CD4-positive, alpha-beta T cell (primary cell): ENCODE measurements at regions not wholly inside any gene's neighbourhood (a gene's known extent, or its start where the extent isn't known, plus 50 kb on each side); places are given as distances from the start of the nearest gene placed in this dataset.

ENCODE experiments used
- ATAC-seq: fragments of 200-7000 bp; cut with Tn5 transposase; one replicate; pipeline ENCODE4 v1.10.0; 2022; ENCODE audit warnings: mild to moderate bottlenecking; ENCODE audit not compliant: poor library complexity
- CTCF ChIA-PET: fragments of 350-600 bp; sonication (Branson Sonifier 250); formaldehyde crosslinking; loops from one replicate; lab custom pipeline; 2021; ENCODE audit warnings: antibody characterized with exemption, inconsistent platforms; lab: Charles Lee
- POLR2A ChIA-PET: fragments of 350-600 bp; sonication (Branson Sonifier 250); formaldehyde crosslinking; loops from one replicate; lab custom pipeline; 2021; ENCODE audit warnings: antibody characterized with exemption, inconsistent platforms; lab: Charles Lee
- DNase-seq, 14 experiments: peaks; one replicate each; pipeline ENCODE4 v3.0.0-alpha.2; 2013 to 2020; ENCODE audit warnings: mixed read lengths in 2 of 14
- H3K27ac ChIP-seq, 2 donors: one replicate each; pipeline versions ENCODE4 v1.5.1 to v1.7.0; 2013; ENCODE audit warnings: low read length in 2 of 2, low read depth in 1 of 2, mild to moderate bottlenecking in 1 of 2
- H3K27me3 ChIP-seq, 2 experiments: 1 replicate in 1 of 2; 2 replicates in 1 of 2; pipeline versions ENCODE4 v1.6.1 to v1.7.0; 2013; ENCODE audit warnings: low read length in 2 of 2, control low read depth in 1 of 2, mild to moderate bottlenecking in 1 of 2, moderate library complexity in 1 of 2; ENCODE audit not compliant: insufficient read depth in 2 of 2, control insufficient read depth in 1 of 2
- H3K36me3 ChIP-seq: one replicate; pipeline ENCODE4 v1.6.1; 2013; ENCODE audit warnings: low read length, control low read depth; ENCODE audit not compliant: insufficient read depth
- H3K4me1 ChIP-seq: one replicate; pipeline ENCODE4 v1.6.1; 2013; ENCODE audit warnings: low read length, control low read depth; ENCODE audit not compliant: insufficient read depth
- H3K4me3 ChIP-seq: one replicate; pipeline ENCODE4 v1.5.1; 2013; ENCODE audit warnings: mild to moderate bottlenecking, low read length, moderate library complexity
- H3K9me3 ChIP-seq, 2 experiments: 1 replicate in 1 of 2; 2 replicates in 1 of 2; pipeline versions ENCODE4 v1.6.1 to v1.7.0; 2013; ENCODE audit warnings: low read length in 2 of 2, mild to moderate bottlenecking in 2 of 2, control low read depth in 1 of 2, moderate library complexity in 1 of 2; ENCODE audit not compliant: control insufficient read depth in 1 of 2, insufficient read depth in 1 of 2
- H3K27ac Mint-ChIP-seq: one replicate; pipeline ENCODE4 v1.8.0; 2020; ENCODE audit warnings: mixed read lengths
- H3K27me3 Mint-ChIP-seq: one replicate; pipeline ENCODE4 v1.8.0; 2021; ENCODE audit warnings: mixed read lengths
- H3K36me3 Mint-ChIP-seq: one replicate; pipeline ENCODE4 v1.8.0; 2021; ENCODE audit warnings: low read depth, mixed read lengths
- H3K4me1 Mint-ChIP-seq: one replicate; pipeline ENCODE4 v1.8.0; 2021; ENCODE audit warnings: low read depth, mixed read lengths
- H3K4me3 Mint-ChIP-seq: one replicate; pipeline ENCODE4 v1.8.0; 2020; ENCODE audit warnings: mild to moderate bottlenecking, mixed read lengths
- H3K9me3 Mint-ChIP-seq: one replicate; pipeline ENCODE4 v1.8.0; 2020; ENCODE audit warnings: mixed read lengths
- intact Hi-C, 2 experiments: fragments of 100-400 bp; cut with DNase I in 1 of 2; cut with micrococcal nuclease in 1 of 2; formaldehyde crosslinking; loops; one replicate each; pipeline versions ENCODE4 v1.15.1 to v1.9.0; 2023 to 2025; cut with DNase I, micrococcal nuclease
- TF ChIP-seq, protein P1 (sequence below): fragments of 200-600 bp; IDR thresholded peaks from one replicate; pipeline ENCODE4 v1.8.0; 2022; ENCODE audit warnings: antibody characterized with exemption, mild to moderate bottlenecking

DNA sequence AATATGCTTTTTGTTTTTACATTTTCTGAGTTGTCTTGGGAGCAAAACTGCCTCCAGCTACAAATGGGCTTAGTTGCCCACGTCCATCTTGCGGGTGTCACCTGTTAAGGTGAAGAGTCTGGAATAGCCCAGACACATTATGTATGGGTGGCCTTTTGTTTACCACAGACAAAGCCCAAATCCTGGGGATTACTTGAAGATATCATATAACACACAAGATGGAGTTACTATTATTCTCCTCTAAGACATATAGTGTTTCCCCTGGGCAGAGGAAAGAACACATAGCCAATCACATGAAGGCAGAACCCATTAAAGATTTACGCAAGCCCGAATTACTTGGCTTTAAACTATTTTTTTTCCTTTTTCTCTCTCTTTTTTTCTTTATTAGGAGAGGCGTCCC is 625.6 kb upstream of the FAM241A start:
- H3K36me3 Mint-ChIP-seq: no peaks in the 10 kb centered on the region
- ATAC-seq: no peak
- Histone ChIP-seq H3K9me3 (peaks cover 0 to 4% of the 10 kb centered on the region in 2 experiments), H3K4me3 (no peak overlapping the region), H3K4me1 (no peaks in the 10 kb centered on the region), H3K27ac (no peak overlapping the region), H3K27me3 (no peaks in the 10 kb centered on the region), H3K36me3 (no peaks in the 10 kb centered on the region)
- H3K9me3 Mint-ChIP-seq: peaks cover 2% of the 10 kb centered on the region
- ChIA-PET POLR2A (no interaction called here), CTCF (no interaction called here)
- no peaks in the 10 kb centered on the region for H3K27me3 Mint-ChIP-seq
- intact Hi-C loops: no loop called here
- TF ChIP-seq, protein P1, sequence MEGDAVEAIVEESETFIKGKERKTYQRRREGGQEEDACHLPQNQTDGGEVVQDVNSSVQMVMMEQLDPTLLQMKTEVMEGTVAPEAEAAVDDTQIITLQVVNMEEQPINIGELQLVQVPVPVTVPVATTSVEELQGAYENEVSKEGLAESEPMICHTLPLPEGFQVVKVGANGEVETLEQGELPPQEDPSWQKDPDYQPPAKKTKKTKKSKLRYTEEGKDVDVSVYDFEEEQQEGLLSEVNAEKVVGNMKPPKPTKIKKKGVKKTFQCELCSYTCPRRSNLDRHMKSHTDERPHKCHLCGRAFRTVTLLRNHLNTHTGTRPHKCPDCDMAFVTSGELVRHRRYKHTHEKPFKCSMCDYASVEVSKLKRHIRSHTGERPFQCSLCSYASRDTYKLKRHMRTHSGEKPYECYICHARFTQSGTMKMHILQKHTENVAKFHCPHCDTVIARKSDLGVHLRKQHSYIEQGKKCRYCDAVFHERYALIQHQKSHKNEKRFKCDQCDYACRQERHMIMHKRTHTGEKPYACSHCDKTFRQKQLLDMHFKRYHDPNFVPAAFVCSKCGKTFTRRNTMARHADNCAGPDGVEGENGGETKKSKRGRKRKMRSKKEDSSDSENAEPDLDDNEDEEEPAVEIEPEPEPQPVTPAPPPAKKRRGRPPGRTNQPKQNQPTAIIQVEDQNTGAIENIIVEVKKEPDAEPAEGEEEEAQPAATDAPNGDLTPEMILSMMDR: no peak
- H3K27ac Mint-ChIP-seq: no peak overlapping the region
- H3K4me1 Mint-ChIP-seq: no peaks in the 10 kb centered on the region
- no peak overlapping the region for H3K4me3 Mint-ChIP-seq
- no peak for DNase-seq

GRCh38 chr4:111530446-111530845 is 614.8 kb upstream of the FAM241A start:
- no peaks in the 10 kb centered on the region for H3K27me3 Mint-ChIP-seq
- no peak overlapping the region for H3K27ac ChIP-seq
- H3K4me3 Mint-ChIP-seq: no peak overlapping the region
- no peak for DNase-seq
- H3K9me3 Mint-ChIP-seq: peaks cover 10% of the 10 kb centered on the region
- ATAC-seq: no peak
- no peaks in the 10 kb centered on the region for H3K9me3 ChIP-seq
- H3K4me1 ChIP-seq: no peaks in the 10 kb centered on the region
- POLR2A ChIA-PET: no interaction called here
- CTCF ChIA-PET: interaction anchor here (0.7 kb wide), 1 partner anchor 17 kb away, joined by 3 read pairs; no protein-coding TSS in a partner anchor
- H3K36me3 Mint-ChIP-seq: no peaks in the 10 kb centered on the region
- H3K36me3 ChIP-seq: no peaks in the 10 kb centered on the region
- intact Hi-C loops: no loop called here
- H3K27ac Mint-ChIP-seq: no peak overlapping the region
- TF ChIP-seq, protein P1: no peak
- H3K4me1 Mint-ChIP-seq: no peaks in the 10 kb centered on the region
- H3K4me3 ChIP-seq: no peak overlapping the region
- no peaks in the 10 kb centered on the region for H3K27me3 ChIP-seq

DNA sequence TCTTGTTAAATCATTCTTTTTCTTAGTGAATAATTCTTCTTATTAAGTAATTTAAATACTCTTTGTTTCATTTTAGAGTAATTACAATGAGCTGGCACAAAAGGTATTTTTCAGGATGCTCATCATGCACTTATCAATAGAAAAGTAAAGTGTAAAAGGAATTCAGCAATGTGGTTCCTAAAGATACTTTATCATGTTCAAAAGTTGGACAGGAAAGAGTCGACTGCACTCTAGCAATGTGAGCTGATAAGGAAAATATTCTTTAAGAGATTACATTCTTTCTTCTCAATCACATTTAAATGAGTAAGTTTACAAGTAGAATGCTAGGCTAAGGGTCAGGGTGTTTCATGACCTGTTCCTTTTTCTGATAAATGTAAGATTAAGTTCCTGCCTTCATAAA is 609.5 kb upstream of the FAM241A start:
- TF ChIP-seq, protein P1: no peak
- no peaks in the 10 kb centered on the region for H3K4me1 ChIP-seq
- Mint-ChIP-seq H3K36me3 (no peaks in the 10 kb centered on the region), H3K4me1 (no peaks in the 10 kb centered on the region), H3K27ac (no peak overlapping the region), H3K9me3 (peaks cover 2% of the 10 kb centered on the region), H3K4me3 (no peak overlapping the region), H3K27me3 (no peaks in the 10 kb centered on the region)
- no peak for DNase-seq
- no peak for ATAC-seq
- no peaks in the 10 kb centered on the region for H3K36me3 ChIP-seq
- ChIA-PET POLR2A (no interaction called here), CTCF (no interaction called here)
- no peak overlapping the region for H3K4me3 ChIP-seq
- H3K27ac ChIP-seq: no peak overlapping the region
- no peaks in the 10 kb centered on the region for H3K9me3 ChIP-seq
- no peaks in the 10 kb centered on the region for H3K27me3 ChIP-seq
- intact Hi-C loops: no loop called here
